Transverse colon (tissue), 4 donors: ENCODE measurements at regions not wholly inside any gene's neighbourhood (a gene's known extent, or its start where the extent isn't known, plus 50 kb on each side); places are given as distances from the start of the nearest gene placed in this dataset.
"Not testable (repeated sequence)": the region's sequence is repeated elsewhere in the genome, so short reads cannot be mapped to it uniquely, and the experiment has no call there.

Experiments used
- DNase-seq: peaks from one replicate; pipeline ENCODE4 v3.0.0-alpha.2; 2019
- H3K27ac ChIP-seq, 4 donors: fragments of 200-600 bp; sonication (generic); 2 replicates each; pipeline ENCODE4 v1.5.1; 2016 to 2018; ENCODE audit warnings: inconsistent platforms in 4 of 4
- H3K27me3 ChIP-seq: fragments of 200-600 bp; sonication (generic); 2 replicates; pipeline ENCODE4 v1.5.1; 2017; ENCODE audit warnings: inconsistent platforms
- H3K36me3 ChIP-seq, 4 donors: fragments of 200-600 bp; sonication (generic); 2 replicates each; pipeline ENCODE4 v1.5.1; 2017 to 2019; ENCODE audit warnings: inconsistent platforms in 4 of 4
- H3K4me1 ChIP-seq, 4 donors: fragments of 200-600 bp; sonication (generic); 2 replicates each; pipeline ENCODE4 v1.5.1; 2017 to 2020; ENCODE audit warnings: inconsistent platforms in 4 of 4
- H3K4me3 ChIP-seq, 4 donors: fragments of 200-600 bp; sonication (generic); 1 replicate in 1 of 4; 2 replicates in 3 of 4; pipeline versions ENCODE4 v1.5.1 to v1.6.1; 2017 to 2019; ENCODE audit warnings: inconsistent platforms in 4 of 4
- H3K9me3 ChIP-seq, 2 donors: fragments of 200-600 bp; sonication (generic); 2 replicates each; pipeline ENCODE4 v1.5.1; 2017 to 2019; ENCODE audit warnings: inconsistent platforms in 2 of 2
- EP300 ChIP-seq: sonication (generic); formaldehyde crosslinking; IDR thresholded peaks from one replicate; pipeline ENCODE4 v1.6.1; 2017; ENCODE audit warnings: antibody characterized with exemption, low read depth
- POLR2AphosphoS5 ChIP-seq, 3 donors: sonication (generic); formaldehyde crosslinking; IDR thresholded peaks; one replicate each; pipeline ENCODE4 v1.6.1; 2016; ENCODE audit warnings: antibody characterized with exemption in 3 of 3
- WGBS, 2 donors: methylation state at CpG; one replicate each; pipeline ENCODE4 v1.1.5; 2018; ENCODE audit warnings: low coverage in 1 of 2; 5-methylcytosine and 5-hydroxymethylcytosine counted together
- in situ Hi-C, 4 donors: fragments of 200-750 bp; cut with MboI; loops; one replicate each; pipeline versions ENCODE4 v1.15.0 to v1.15.1; 2017; ENCODE audit warnings: low sequenced_read_pairs in 3 of 4, low pct_ligation_motif_present in 1 of 4, low pct_unique_long_range_greater_than_20kb in 1 of 4
- intact Hi-C: fragments of 100-400 bp; cut with DNase I; formaldehyde crosslinking; loops from one replicate; pipeline ENCODE4 v1.15.1; 2023; ENCODE audit warnings: low total_unique reads
- small RNA-seq, 4 donors: library from RNA; depleted of rRNA; stranded (forward); fragments of <200 nt; gene quantifications; one replicate each; pipeline ENCODE3, GENCODE V24; 2016

- H3K4me1 ChIP-seq, H3K9me3 ChIP-seq, intact Hi-C loops, DNase-seq, H3K36me3 ChIP-seq, in situ Hi-C loops, H3K4me3 ChIP-seq, H3K27ac ChIP-seq, H3K27me3 ChIP-seq: not testable (repeated sequence)
- 79 to 100% methylated on average over 1 to 2 of the region's 2 CpGs for WGBS, 2 donors
Observed at GRCh38 chrX:73905749-73906374, 53.3 kb upstream of the XIST start.

GRCh38 chrX:73903941-73904340, 51.4 kb upstream of the XIST start:
- in situ Hi-C loops (no loop called here), intact Hi-C loops (no loop called here)
- no peak overlapping the region for H3K4me3 ChIP-seq
- no peak overlapping the region for H3K27ac ChIP-seq
- TF ChIP-seq EP300 (no peak), POLR2AphosphoS5 (IDR thresholded peaks at IDR 0.05) (no peak)
- H3K36me3 ChIP-seq: no peaks in the 10 kb centered on the region
- 69% methylated on average over 3 of the region's 3 CpGs; no CpG with 5 or more reads in 1 of the 2 donors for WGBS, 2 donors
- H3K27me3 ChIP-seq: no peaks in the 10 kb centered on the region
- H3K9me3 ChIP-seq: no peaks in the 10 kb centered on the region
- DNase-seq: no peak
- H3K4me1 ChIP-seq: no peaks in the 10 kb centered on the region

Small RNA genes lying in the stretch of these regions (small RNA-seq; reads per million reads assigned to genes)
- 0 to 0.56 (median 0.45) reads per million in 4 donors for gene ATP5MDP1
- 0 reads per million in 4 donors for gene DDX3P2
- gene MIR374B: 5.8 to 16.7 (median 14.3) reads per million in 4 donors
- 25.3 to 147 (median 68.6) reads per million in 4 donors for gene MIR421
- gene RF02124: 0 reads per million in 4 donors
- 0 reads per million in 4 donors for gene RF02125
